GM18498 (cell line): ENCODE measurements at regions not wholly inside any gene's neighbourhood (a gene's known extent, or its start where the extent isn't known, plus 50 kb on each side); places are given as distances from the start of the nearest gene placed in this dataset.
"Not testable (repeated sequence)": the region's sequence is repeated elsewhere in the genome, so short reads cannot be mapped to it uniquely, and the experiment has no call there.

Experiments used
- ATAC-seq: cut with Tn5 transposase; IDR thresholded peaks from one replicate; pipeline ENCODE4 v1.9.1; 2021; ENCODE audit warnings: mild to moderate bottlenecking, moderate library complexity; ENCODE audit not compliant: unreplicated experiment

GRCh38 chr11:129503646-129504045 is 128.0 kb downstream of the BARX2 start:
- no peak for ATAC-seq

- ATAC-seq, result no peak
These were observed 129.6 kb downstream of the BARX2 start for GRCh38 chr11:129505266-129505665.

GRCh38 chr11:129508163-129508562 is 132.5 kb downstream of the BARX2 start:
- ATAC-seq, result no peak

- no peak for ATAC-seq
These were observed 152.6 kb downstream of the BARX2 start for GRCh38 chr11:129528296-129528695.

- no peak for ATAC-seq
These were observed 154.7 kb downstream of the BARX2 start for GRCh38 chr11:129530154-129530895.

- ATAC-seq, result no peak
These were observed 157.7 kb downstream of the BARX2 start for GRCh38 chr11:129533395-129533794.

GRCh38 chr11:129536338-129536737 is 160.7 kb downstream of the BARX2 start:
- no peak for ATAC-seq

GRCh38 chr11:129538323-129538722 is 162.7 kb downstream of the BARX2 start:
- no peak for ATAC-seq

- ATAC-seq, result no peak
These were observed 168.1 kb downstream of the BARX2 start for GRCh38 chr11:129543515-129544290.

- no peak for ATAC-seq
These were observed 169.0 kb downstream of the BARX2 start for GRCh38 chr11:129544691-129545090.

GRCh38 chr11:129546266-129546665 is 170.6 kb downstream of the BARX2 start:
- ATAC-seq, result no peak

GRCh38 chr11:129557421-129557820 is 181.8 kb downstream of the BARX2 start:
- no peak for ATAC-seq

- ATAC-seq, result no peak
These were observed 193.4 kb downstream of the BARX2 start for GRCh38 chr11:129569007-129569406.

- ATAC-seq, result not testable (repeated sequence)
These were observed 197.0 kb downstream of the BARX2 start for GRCh38 chr11:129572667-129573066.

- no peak for ATAC-seq
These were observed 197.5 kb downstream of the BARX2 start for GRCh38 chr11:129573161-129573560.

GRCh38 chr11:129574431-129574830 is 198.8 kb downstream of the BARX2 start:
- no peak for ATAC-seq

- ATAC-seq, result no peak
These were observed 201.0 kb downstream of the BARX2 start for GRCh38 chr11:129576652-129577051.

GRCh38 chr11:129578006-129578405 is 202.4 kb downstream of the BARX2 start:
- no peak for ATAC-seq

GRCh38 chr11:129580278-129580677 is 204.6 kb downstream of the BARX2 start:
- no peak for ATAC-seq

- no peak for ATAC-seq
These were observed 208.7 kb downstream of the BARX2 start for GRCh38 chr11:129584316-129584715.

GRCh38 chr11:129589190-129589860 is 213.7 kb downstream of the BARX2 start:
- no peak for ATAC-seq
